VCaP (cell line): ENCODE measurements at regions not wholly inside any gene's neighbourhood (a gene's known extent, or its start where the extent isn't known, plus 50 kb on each side); places are given as distances from the start of the nearest gene placed in this dataset.

Source experiments
- H3K27ac ChIP-seq: fragments of 450-650 bp; 2 replicates; pipeline ENCODE4 v1.5.1; 2017
- CTCF ChIP-seq: fragments of 450-650 bp; conservative IDR thresholded peaks from 2 replicates; pipeline ENCODE4 v1.5.1; 2017; ENCODE audit warnings: mild to moderate bottlenecking, moderate library complexity

GRCh38 chr2:145777914-145778313 is 1258.0 kb upstream of the ZEB2 start:
- no peak overlapping the region for H3K27ac ChIP-seq
- no peak for TF ChIP-seq CTCF

GRCh38 chr2:145777297-145777696 is 1257.4 kb upstream of the ZEB2 start:
- H3K27ac ChIP-seq: no peak overlapping the region
- no peak for TF ChIP-seq CTCF

GRCh38 chr2:145775591-145775990 is 1255.7 kb upstream of the ZEB2 start:
- TF ChIP-seq CTCF: no peak
- H3K27ac ChIP-seq: no peak overlapping the region

- no peak overlapping the region for H3K27ac ChIP-seq
- no peak for TF ChIP-seq CTCF
These were observed 1251.6 kb upstream of the ZEB2 start for GRCh38 chr2:145771525-145771924.

- no peak for TF ChIP-seq CTCF
- H3K27ac ChIP-seq: no peak overlapping the region
These were observed 1249.2 kb upstream of the ZEB2 start for GRCh38 chr2:145769011-145769716.

GRCh38 chr2:145765874-145766273 is 1246.0 kb upstream of the ZEB2 start:
- H3K27ac ChIP-seq: no peak overlapping the region
- no peak for TF ChIP-seq CTCF

GRCh38 chr2:145764631-145765030 is 1244.7 kb upstream of the ZEB2 start:
- TF ChIP-seq CTCF: no peak
- H3K27ac ChIP-seq: no peak overlapping the region
